Tibial nerve (tissue), 3 donors: ENCODE measurements at regions not wholly inside any gene's neighbourhood (a gene's known extent, or its start where the extent isn't known, plus 50 kb on each side); places are given as distances from the start of the nearest gene placed in this dataset.

Experiments
- CTCF ChIP-seq, 5 experiments: fragments of 200-600 bp in 3 of 5; fragments of 450-650 bp in 2 of 5; sonication (generic) in 3 of 5; IDR thresholded peaks; one replicate each; pipeline ENCODE4 v1.5.1; 2016 to 2019; ENCODE audit warnings: antibody characterized with exemption in 5 of 5, mild to moderate bottlenecking in 3 of 5, moderate library complexity in 2 of 5
- POLR2A ChIP-seq, 2 donors: fragments of 450-650 bp; IDR thresholded peaks; one replicate each; pipeline ENCODE4 v1.6.1; 2017; ENCODE audit warnings: antibody characterized with exemption in 2 of 2, mild to moderate bottlenecking in 2 of 2, moderate library complexity in 2 of 2

GRCh38 chr14:104441275-104442106 is 138.1 kb upstream of the C14orf180 start:
- TF ChIP-seq POLR2A (IDR thresholded peaks at IDR 0.05) (no peak), CTCF (IDR thresholded peaks at IDR 0.05) (no peak)
